Fibroblast of the conjunctiva (primary cell): ENCODE measurements at regions not wholly inside any gene's neighbourhood (a gene's known extent, or its start where the extent isn't known, plus 50 kb on each side); places are given as distances from the start of the nearest gene placed in this dataset.
"Not testable (repeated sequence)": the region's sequence is repeated elsewhere in the genome, so short reads cannot be mapped to it uniquely, and the experiment has no call there.

Experiments used
- DNase-seq: peaks from one replicate; pipeline ENCODE4 v3.0.0-alpha.2; 2010; ENCODE audit warnings: low read depth

DNA sequence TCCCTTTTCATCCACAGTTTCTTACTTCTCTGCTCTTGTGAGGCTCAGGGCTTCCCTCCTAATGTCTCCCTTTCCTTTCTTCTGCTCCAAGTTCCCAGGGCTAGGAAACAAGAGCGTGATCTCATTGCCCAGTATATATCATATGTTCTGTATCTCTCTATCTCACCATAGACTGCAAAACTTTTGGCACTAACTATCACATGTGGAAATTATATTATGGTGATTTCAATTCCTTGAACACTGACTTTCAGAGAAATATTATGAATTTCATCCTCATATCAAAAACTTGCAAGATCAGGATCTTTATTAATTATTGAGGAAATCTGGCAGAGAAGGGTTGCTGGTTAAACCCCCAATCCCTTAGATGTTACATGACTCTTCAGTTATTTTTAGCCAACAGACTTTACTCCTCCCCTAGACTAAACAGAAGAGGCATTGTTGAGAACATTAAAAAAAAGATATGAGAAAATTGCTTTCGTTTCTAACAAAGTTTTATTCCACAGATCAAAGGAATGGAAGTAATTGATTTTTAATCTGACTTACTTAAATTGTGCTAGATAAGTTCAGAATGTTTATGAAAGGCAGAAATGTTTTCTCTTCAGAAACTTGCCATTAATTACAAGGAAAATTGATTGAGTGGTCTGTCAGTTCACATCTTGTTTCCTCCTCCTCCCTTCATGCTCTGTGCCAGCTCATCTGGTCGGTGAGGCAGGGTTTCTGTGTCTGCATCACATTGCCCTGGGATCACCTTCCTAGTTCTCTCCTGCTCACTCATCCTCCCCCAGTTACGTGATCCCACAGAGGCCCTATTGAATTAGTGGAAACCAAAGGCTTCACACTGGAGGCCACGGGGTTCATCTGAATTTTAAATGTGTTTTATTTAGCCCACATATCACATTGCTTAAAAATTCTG, 378.5 kb downstream of the LMO7 start:
- no peak for DNase-seq

DNA sequence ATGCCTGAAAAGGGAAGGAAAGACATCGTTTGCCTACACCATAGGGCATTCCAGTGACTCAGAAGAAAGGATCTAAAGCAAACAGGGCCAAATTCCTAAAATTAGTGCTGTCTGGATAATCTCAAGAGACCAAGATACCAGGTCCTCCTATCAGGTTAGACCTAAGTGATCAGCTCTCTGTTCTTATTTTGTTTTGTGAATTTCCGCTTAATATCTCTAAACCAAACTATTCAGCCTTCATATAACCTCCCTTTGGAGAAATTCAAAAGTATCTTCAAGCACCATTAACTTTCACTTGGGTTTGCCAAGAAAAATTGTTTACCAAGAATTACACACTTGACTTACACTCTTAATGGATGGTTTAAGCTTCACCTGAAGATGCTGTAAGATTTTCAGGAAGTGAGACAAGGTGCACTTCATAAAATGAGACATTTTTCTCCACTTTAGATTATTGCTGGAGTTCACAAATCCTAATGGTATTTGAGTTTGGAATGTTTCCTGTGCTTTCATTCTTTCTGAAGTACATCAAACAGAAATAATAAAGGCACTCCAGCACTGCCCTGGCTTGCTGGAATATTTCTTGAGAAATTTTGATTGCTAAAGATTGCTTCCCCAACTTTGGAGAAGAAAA, 376.1 kb downstream of the LMO7 start:
- no peak for DNase-seq

DNA sequence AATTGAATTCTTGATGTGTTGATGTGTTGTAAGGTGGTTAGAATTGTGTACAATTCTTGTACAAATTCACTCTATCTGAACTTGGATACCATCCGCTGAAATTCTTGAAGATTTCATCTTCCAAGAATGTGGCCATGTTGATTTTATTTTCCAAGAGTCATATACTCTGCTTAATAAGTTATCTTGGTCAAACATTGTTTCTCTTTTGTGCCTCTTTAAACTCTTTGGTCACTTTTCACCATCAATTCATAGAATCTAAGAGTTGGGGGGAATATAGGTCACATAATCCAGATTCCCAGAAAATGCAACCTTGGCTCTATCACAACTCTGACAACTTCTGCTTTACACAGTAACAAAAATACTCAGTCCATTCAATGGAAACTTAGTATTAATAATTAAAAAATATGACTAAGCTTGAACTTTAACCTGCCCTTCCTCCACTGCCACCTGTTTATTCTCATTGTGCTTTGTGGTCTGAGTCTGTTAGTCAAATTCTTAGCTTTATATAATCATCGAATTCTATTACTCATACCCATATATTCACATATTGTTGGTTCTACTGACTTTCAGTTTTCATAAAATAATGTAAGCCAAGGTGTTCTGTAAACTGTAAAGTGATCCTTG, 373.2 kb downstream of the LMO7 start:
- no peak for DNase-seq

DNA sequence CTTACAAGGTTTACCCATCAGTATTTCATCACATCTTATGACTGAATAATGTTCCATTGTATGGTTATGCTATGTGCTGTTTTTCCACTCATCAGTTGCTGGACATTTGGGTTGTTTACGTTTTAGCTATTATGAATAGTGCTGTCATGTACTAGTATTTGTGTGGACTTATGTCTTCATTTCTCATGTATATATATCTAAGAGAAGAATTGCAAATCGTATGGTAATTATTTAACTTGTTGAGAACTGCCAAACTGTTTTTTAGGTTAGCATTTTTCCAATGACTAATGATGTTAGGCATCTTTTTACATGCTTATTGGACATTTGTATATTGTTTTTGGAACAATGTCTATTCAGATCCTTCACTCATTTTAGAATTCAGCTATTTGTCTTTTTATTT, 368.3 kb downstream of the LMO7 start:
- peak; percentile 71 for DNase-seq

DNA sequence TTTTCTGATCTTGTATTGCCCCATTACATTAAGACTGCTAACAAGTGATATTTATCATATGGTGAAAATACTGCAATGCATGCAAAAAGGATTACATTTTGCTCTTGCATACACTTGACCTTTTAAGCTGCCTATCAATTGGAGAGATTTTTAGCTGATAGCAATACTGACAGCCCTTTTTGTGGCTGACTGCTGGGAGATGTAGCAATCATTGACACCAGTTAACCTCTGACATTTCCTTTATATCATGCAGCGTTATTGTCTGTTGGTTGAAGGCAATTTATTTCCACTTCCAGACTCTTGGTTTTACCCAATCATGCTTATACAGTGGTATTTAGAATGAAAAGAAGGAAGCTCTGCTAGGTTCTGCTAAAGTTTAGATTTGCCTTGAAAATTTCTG, 364.0 kb downstream of the LMO7 start:
- DNase-seq = no peak

DNA sequence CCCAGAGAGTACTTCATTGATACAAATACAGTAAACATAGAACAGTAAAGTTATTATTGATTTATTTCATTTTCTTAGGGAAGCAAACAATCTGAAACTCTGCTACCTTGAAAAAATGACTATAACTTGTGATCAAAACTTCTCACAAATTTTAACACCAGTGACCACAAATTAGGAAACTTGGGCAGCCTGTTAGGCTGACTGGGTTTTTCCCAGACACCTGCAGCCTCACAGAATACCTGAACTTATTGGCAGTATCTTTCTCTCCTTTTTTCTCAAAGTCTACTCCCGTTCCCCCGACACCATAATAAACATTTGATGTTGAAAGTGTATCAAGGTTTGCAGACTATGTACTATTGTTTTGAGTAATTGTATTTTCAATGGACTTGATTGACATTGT, 360.5 kb downstream of the LMO7 start:
- DNase-seq = no peak

DNA sequence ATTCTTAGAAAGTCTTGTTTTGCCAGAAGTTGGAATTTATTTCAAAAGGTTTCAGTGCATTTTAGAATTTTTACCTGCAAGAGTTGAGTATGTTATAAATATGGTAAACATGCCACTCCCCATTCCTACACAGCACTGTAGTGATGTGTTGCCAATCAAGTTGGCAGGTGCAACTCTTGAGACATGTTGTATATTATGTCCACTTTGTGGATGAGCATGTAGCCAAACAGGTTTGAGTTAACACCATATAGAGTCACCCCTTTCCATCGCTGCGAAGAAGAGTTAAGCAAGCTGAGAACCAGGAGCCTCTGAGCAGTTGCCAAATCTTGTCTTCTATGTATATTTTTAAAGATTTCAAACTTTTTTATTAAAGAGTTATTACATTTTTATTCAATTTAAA, 359.8 kb downstream of the LMO7 start:
- no peak for DNase-seq

DNA sequence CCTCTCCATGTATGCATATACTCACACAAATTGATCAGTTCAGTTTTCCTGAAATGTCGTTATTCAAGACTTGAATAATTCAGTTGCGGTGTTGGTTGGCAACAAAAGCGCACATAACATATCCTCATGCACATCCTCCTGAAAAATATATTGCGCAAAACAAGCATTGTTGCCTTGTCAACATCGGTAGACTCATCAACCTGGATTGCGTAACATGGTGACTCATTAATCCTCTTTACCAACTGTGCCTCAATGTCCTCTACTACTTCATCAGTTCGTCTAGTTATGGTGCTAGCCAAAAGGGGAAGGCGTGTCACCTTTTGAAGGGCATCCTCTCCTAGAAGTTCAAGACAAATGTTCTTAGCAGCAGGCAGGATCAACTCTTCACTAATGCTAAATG, 357.7 kb downstream of the LMO7 start:
- DNase-seq = no peak

DNA sequence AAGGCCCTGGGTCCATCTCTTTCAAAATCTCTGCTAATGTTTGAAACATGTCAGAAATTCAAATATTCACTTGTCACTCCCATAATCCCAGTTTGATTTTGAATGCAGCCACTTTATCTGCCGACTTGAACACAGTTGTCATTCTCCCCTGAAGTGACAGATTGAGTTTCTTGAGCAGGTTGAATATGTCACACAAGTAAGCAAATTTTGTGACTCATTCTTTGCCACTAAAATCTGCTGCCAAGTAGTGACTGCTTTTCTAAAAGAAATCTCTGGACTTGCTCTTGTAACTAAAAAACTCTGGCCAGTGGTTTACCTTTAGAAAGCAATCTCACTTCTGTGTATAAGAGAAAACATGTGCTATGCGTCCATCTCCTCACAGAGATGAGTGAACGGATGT, 357.1 kb downstream of the LMO7 start:
- DNase-seq = no peak

DNA sequence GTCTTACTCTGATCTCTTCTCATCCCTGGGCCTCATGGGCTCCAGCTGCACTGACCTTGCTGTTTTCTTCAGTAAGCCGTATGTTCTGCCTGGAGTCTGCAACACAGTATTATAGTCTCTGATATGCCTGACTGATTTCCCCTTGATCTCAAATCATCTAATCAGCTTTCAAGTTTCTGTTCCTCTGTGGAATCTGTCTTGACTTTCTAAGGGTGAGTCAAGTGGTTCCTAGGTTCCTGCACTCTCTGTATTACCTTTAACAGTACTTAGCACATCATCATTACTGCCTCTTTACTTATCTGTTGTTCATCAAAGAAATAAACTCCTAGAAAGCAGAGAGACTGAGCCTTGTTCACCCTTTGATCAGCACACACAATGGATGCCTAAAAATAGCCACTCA, 350.7 kb downstream of the LMO7 start:
- no peak for DNase-seq

DNA sequence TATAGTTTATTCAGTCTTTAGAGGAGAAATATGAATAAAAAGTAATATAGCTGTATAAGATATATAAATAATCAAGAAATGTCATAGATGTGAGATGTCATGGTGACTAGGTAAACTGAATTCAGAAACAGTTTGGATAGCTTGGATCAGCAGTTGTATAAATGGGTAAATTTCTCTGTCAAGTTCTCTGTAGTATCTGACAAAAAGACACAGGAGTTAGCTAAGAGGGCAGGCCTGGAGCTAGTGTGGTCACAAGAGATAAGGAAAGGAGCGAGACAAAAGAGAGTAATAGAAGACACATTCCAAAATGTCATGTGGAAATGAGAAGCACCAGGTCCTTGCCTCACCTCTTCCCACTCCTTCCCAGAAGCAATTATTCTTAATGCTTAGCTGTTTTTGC, 349.0 kb downstream of the LMO7 start:
- DNase-seq = no peak

DNA sequence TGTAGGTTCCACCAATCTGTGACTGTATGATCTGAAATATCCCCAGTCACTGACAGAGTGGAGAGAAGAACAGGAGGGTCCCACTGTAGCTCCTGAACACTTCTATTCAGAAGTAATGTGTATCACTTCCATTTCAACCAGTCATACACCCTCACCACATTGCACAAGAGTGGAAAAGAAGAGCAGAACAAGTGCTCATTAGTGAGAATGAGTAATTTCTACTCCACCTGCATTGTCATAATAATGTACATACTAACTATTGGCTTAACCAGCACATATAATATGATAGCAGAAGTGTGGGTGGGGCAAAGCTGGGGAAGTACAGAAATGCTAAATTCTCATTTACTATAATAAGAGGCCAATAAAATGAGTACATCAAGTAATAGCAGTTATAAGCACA, 342.7 kb downstream of the LMO7 start:
- DNase-seq = no peak

DNA sequence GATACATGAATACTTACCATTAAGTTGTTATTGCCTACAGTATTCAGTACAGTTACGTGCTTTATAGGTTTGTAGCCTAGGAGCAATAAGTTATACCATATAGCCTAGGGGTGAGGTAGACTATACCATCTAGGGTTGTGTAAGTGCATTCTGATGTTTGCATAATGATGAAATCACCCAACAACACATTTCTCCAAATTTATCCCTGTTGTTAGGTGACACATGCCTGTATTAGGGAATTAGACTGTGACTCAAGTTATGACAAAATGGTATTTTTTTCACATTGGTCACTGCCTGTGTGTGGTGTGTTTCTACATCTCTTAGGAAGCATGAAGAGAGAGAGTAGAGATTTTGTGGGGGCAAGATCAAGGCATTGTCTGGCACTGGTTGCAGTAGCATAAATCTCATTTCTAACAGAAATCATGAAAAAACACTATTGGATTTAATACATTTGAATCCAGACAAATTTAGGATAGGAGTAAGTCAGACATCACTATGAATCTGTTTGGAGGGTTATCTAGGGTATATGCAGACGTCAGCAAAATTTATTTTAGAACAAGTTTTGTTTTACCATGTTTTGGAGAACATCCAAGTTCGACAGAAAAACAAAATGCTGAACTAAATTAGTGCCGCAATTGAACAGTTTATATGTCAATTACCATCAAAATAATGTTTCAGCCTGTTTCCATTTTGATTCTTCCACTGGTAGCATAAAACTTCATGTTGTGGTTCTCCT, 332.1 kb downstream of the LMO7 start:
- DNase-seq = no peak

DNA sequence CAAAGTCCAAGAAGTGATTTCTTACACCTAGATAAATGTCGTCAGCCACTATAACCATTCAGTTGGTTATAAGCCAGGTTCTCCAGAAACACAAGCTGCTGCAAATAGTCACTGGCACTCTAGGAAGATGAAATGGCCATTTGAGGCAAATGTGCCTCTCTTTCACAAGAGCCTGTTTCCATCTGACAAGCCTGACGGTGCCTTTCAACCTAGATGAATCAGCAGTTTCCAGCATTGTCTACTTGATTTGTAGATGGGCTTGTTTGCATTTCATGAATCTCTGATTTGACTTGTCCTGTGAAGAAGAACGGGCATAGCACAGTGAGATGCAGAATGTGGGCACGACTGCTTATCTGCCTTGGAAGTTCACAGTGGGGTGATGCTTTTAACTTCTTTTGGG, 327.2 kb downstream of the LMO7 start:
- DNase-seq = no peak

DNA sequence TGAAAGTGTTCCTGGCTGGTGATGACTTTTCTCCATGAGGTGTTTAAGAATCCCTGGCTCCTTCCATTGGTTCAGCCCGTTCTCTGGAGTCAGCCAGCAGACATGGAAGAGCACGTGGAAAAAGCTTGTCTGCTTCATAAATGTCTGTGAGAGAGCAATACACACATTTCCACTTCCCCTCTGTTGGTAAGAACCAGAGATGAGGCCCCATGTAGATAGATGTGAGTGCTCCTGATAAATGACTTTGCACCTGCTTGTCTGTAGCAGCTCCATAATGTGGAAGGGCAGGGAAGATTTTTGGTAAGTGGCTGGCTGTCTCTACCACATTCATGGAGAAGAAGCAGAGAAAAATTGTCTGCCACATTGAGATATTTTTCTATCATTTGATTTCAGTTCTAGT, 325.8 kb downstream of the LMO7 start:
- no peak for DNase-seq

DNA sequence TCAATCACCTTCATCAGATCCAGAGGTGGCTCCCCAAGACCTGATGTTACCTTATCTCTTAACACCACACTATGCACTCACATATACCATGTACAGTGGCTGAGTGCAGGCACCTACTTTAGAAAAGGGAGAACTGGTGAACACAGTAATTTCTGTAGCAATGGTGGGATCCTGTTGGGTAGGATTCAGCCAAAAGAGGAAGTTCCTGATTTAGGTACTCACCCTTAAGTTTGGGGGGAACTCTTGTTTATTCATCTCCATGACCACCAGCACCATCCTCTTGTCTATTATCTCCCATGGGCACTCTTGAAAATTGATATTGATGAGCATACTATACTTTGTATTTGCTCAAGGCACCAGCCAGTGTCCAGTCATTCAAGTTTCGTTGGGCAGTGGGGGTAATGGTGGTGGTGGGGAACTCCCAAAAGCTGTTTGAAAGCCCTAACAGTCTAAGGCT, 324.4 kb downstream of the LMO7 start:
- DNase-seq = no peak

DNA sequence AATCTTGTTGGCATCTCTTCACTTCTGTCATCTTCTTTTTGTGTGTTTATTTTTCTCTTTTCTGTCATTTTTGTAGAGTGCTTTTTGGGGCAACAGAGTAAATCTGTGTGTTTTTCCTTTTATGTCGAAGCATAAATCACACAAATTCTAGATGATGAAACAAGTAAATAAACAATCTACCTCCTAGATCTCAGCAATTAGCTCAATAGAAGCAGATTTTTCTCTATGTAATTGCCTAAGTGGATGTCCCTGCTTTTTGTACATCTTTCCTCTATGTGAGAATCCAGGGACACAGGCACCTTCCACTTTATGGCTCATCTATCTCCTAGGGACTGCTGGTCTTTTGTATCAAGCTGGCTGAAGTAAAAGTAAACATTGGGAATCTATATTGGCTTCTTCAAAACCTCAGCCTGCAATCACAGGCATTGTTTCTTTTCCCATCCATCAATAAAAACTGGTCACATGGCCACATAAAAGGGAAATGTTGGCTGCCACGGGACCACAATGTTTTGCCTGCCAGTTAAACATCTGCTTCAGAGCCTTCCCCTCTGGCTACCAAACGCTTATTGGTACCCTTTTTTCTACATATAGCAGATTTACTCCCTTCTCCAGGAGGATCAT, 323.8 kb downstream of the LMO7 start:
- DNase-seq = no peak

DNA sequence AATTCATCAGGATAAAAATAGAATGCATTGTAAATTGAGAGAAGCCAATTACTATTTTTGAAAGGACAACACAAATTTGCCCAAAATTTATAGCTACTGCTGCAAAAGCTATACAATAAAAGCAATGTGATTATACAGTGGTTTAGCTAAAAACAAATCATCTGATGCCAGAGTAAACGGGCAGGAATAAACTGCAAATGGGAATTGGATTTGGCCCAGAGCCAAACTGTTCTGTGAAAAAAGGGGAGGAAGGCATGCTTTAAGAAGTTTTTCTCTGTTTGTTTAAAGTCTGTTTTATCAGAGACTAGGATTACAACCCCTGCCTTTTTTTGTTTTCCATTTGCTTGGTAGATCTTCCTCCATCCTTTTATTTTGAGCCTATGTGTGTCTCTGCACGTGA, 317.5 kb downstream of the LMO7 start:
- not testable (repeated sequence) for DNase-seq

DNA sequence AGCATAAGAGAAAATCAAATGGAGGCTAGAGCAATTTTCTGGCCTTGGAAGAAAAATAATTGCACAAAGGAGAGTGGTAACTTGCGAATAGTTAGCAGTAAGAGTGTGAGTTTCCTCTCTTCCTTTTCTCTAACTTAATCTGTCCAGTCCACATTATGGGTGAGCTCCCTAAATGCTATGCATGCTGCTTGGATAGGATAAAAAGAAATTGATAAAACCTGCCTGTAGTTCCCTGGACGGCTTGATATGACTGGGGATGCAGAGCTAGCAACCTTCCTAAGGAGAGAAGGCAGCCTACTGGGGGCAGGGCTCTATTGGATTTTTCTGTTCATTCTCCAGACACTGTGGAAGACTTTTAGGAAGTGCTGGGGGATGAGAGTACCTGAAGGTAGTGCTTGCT, 311.3 kb downstream of the LMO7 start:
- DNase-seq = no peak

DNA sequence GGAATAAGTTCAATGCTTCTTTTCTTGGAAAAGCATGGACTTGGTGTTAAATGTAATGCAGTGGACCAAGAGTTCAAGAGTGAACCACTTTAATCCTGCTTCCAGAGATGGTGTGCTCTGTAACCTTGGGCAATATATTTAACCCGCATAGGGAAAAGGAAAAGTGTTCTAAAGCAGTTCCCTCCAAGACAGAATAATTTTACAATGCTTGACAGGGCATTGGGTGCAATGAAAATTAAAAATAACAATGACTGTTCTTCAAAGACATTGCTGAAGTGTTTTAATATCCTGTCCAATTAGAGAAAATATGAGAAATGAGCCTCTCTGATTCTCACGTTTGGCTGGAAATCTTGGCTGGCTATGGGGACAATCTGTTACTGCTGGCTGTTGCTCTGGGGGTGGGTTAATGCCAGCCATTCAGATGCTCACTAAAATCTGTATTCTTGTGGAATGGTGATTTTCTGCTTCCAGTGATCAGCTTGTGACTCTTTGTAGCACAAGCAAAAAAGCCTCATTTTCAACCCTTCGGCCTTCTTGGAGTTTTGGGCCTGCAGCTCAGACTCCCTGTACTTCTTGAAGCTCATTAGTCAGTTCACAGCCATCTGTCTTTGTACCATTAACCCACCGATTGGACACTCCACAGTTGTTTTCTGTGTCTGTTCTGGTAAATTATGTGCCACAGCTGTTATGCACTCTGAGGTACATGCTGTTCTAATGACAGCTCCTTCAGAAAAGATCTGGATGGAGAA, 310.6 kb downstream of the LMO7 start:
- no peak for DNase-seq

DNA sequence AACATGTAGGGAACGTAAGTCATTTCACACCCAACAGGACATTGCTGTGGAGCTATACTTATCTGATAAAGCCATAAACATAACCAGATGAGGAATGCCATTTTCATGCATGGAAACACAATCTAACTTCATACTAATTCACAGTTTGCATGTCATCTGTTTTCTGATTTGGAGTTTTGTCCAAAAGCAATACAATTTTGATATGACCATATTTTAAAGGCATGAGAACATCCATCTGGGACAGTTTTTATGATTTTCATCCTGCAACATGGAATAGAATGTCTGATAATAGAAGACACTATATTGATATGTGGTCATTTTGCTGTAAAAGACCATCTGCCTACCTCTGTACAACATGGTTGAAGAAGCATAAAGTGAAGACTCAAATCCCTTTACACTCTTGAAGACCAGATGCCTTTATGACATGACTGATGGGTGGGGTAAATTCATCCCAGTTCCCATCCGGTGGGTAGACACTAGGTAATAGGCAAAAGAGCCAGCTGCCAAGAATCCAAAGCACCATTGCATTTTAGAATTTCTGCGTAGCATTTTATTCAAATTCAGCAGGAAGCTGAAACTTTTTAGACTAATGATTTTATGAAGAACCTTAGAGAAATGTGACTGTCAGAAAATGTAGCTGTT, 309.8 kb downstream of the LMO7 start:
- no peak for DNase-seq
